Trophoblast cell (in vitro differentiated cells and primary cell): ENCODE measurements at regions not wholly inside any gene's neighbourhood (a gene's known extent, or its start where the extent isn't known, plus 50 kb on each side); places are given as distances from the start of the nearest gene placed in this dataset.

Source experiments
- DNase-seq, 2 donors: peaks; one replicate each; pipeline ENCODE4 v3.0.0-alpha.2; 2016
- H2AFZ ChIP-seq: 2 replicates; pipeline ENCODE4 v1.6.1; 2013; ENCODE audit warnings: low read length, moderate library complexity, mild to moderate bottlenecking; ENCODE audit not compliant: insufficient read depth, poor library complexity
- H2AK5ac ChIP-seq: 2 replicates; pipeline ENCODE4 v1.6.1; 2013; ENCODE audit warnings: mild to moderate bottlenecking, low read length
- H2BK120ac ChIP-seq: 2 replicates; pipeline ENCODE4 v1.6.1; 2013; ENCODE audit warnings: low read length, mild to moderate bottlenecking, moderate library complexity; ENCODE audit not compliant: insufficient read depth, poor library complexity
- H2BK12ac ChIP-seq: 2 replicates; pipeline ENCODE4 v1.6.1; 2013; ENCODE audit warnings: mild to moderate bottlenecking, low read length, moderate library complexity
- H2BK5ac ChIP-seq: 2 replicates; pipeline ENCODE4 v1.6.1; 2013; ENCODE audit warnings: low read length, low read depth, moderate library complexity, mild to moderate bottlenecking; ENCODE audit not compliant: poor library complexity
- H3K14ac ChIP-seq: 2 replicates; pipeline ENCODE4 v1.6.1; 2013; ENCODE audit warnings: mild to moderate bottlenecking, low read length
- H3K18ac ChIP-seq: 2 replicates; pipeline ENCODE4 v1.6.1; 2013; ENCODE audit warnings: mild to moderate bottlenecking, low read length
- H3K23ac ChIP-seq: 2 replicates; pipeline ENCODE4 v1.6.1; 2013; ENCODE audit warnings: low read length
- H3K27ac ChIP-seq: 2 replicates; pipeline ENCODE4 v1.5.1; 2013; ENCODE audit warnings: low read depth, mild to moderate bottlenecking, inconsistent platforms, low read length, moderate library complexity
- H3K27me3 ChIP-seq: 2 replicates; pipeline ENCODE4 v1.6.1; 2013; ENCODE audit warnings: inconsistent platforms, mild to moderate bottlenecking, low read length, moderate library complexity; ENCODE audit not compliant: insufficient read depth
- H3K36me3 ChIP-seq, 2 experiments: 1 replicate in 1 of 2; 2 replicates in 1 of 2; pipeline ENCODE4 v1.6.1; 2013; ENCODE audit warnings: low read length in 2 of 2, mild to moderate bottlenecking in 2 of 2, moderate library complexity in 1 of 2; ENCODE audit not compliant: insufficient read depth in 2 of 2, control insufficient read depth in 1 of 2
- H3K4ac ChIP-seq: 2 replicates; pipeline ENCODE4 v1.6.1; 2013; ENCODE audit warnings: low read depth, mild to moderate bottlenecking, low read length, moderate library complexity
- H3K4me1 ChIP-seq, 2 experiments: 1 replicate in 1 of 2; 2 replicates in 1 of 2; pipeline ENCODE4 v1.6.1; 2013; ENCODE audit warnings: low read length in 2 of 2, mild to moderate bottlenecking in 2 of 2, moderate library complexity in 1 of 2; ENCODE audit not compliant: insufficient read depth in 2 of 2, control insufficient read depth in 1 of 2
- H3K4me2 ChIP-seq: 2 replicates; pipeline ENCODE4 v1.6.1; 2013; ENCODE audit warnings: inconsistent platforms, mild to moderate bottlenecking, low read length, moderate library complexity
- H3K4me3 ChIP-seq: 2 replicates; pipeline ENCODE4 v1.5.1; 2013; ENCODE audit warnings: mild to moderate bottlenecking, low read depth, low read length, inconsistent platforms
- H3K79me1 ChIP-seq: one replicate; pipeline ENCODE4 v1.6.1; 2013; ENCODE audit warnings: low read length
- H3K79me2 ChIP-seq: 2 replicates; pipeline ENCODE4 v1.6.1; 2013; ENCODE audit warnings: low read length, mild to moderate bottlenecking; ENCODE audit not compliant: control insufficient read depth, insufficient read depth, poor library complexity
- H3K9ac ChIP-seq: 2 replicates; pipeline ENCODE4 v1.6.1; 2013; ENCODE audit warnings: mild to moderate bottlenecking, low read length
- H3K9me3 ChIP-seq: 2 replicates; pipeline ENCODE4 v1.6.1; 2013; ENCODE audit warnings: low read depth, mild to moderate bottlenecking, control low read depth, inconsistent platforms, low read length; ENCODE audit not compliant: insufficient read depth
- H4K12ac ChIP-seq: 2 replicates; pipeline ENCODE4 v1.6.1; 2013; ENCODE audit warnings: low read depth, mild to moderate bottlenecking, low read length, moderate library complexity
- H4K8ac ChIP-seq: 2 replicates; pipeline ENCODE4 v1.6.1; 2013; ENCODE audit warnings: low read depth, mild to moderate bottlenecking, low read length, moderate library complexity
- H4K91ac ChIP-seq: one replicate; pipeline ENCODE4 v1.6.1; 2013; ENCODE audit warnings: low read depth, mild to moderate bottlenecking, low read length, moderate library complexity
- WGBS: extraction: QIAGEN DNeasy Blood & Tissue Kit; methylation state at CpG from one replicate; pipeline ENCODE4 v1.1.7; 2013; ENCODE audit warnings: missing lambda C conversion rate; ENCODE audit not compliant: insufficient read length, insufficient coverage; ENCODE audit errors: extremely low coverage; 5-methylcytosine and 5-hydroxymethylcytosine counted together

DNA sequence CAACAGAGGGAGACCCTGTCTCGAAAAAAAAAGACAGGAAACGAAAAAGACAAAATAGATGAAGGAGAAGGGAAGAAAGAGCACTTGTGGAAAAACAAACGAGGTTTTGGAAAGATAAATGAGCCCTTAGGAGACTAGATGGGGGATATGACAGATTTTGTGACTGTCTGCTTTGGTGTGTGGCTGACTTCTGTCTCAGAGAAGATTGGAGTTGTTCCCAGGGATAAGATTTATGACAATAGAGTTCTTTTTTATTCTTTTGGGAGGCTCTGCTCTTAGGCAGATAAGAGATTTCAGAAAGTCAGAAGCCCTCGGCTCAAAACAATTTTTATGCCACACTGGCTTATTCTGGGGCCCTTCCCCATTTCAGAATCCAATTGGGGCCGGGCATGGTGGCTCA is 73.9 kb upstream of the ATF7IP2 start:
- Histone ChIP-seq H3K9me3 (no peaks in the 10 kb centered on the region), H4K8ac (no peak overlapping the region), H3K18ac (no peak overlapping the region), H2AK5ac (no peak overlapping the region), H3K4me3 (no peak overlapping the region), H3K4me2 (no peak overlapping the region), H4K91ac (no peak overlapping the region), H3K27ac (no peak overlapping the region), H3K36me3 (no peaks in the 10 kb centered on the region), H3K27me3 (no peaks in the 10 kb centered on the region), H4K12ac (no peak overlapping the region), H3K79me1 (peaks cover 4% of the 10 kb centered on the region), H3K9ac (no peak overlapping the region), H3K23ac (no peak overlapping the region), H2AFZ (no peak overlapping the region), H2BK5ac (no peak overlapping the region), H3K14ac (no peak overlapping the region), H3K4ac (no peak overlapping the region), H3K4me1 (peaks cover 4 to 8% of the 10 kb centered on the region in 2 experiments), H2BK12ac (no peak overlapping the region), H2BK120ac (no peak overlapping the region), H3K79me2 (no peaks in the 10 kb centered on the region)
- no CpG with 5 or more reads among the region's 5 CpGs for WGBS
- DNase-seq, result no peak

DNA sequence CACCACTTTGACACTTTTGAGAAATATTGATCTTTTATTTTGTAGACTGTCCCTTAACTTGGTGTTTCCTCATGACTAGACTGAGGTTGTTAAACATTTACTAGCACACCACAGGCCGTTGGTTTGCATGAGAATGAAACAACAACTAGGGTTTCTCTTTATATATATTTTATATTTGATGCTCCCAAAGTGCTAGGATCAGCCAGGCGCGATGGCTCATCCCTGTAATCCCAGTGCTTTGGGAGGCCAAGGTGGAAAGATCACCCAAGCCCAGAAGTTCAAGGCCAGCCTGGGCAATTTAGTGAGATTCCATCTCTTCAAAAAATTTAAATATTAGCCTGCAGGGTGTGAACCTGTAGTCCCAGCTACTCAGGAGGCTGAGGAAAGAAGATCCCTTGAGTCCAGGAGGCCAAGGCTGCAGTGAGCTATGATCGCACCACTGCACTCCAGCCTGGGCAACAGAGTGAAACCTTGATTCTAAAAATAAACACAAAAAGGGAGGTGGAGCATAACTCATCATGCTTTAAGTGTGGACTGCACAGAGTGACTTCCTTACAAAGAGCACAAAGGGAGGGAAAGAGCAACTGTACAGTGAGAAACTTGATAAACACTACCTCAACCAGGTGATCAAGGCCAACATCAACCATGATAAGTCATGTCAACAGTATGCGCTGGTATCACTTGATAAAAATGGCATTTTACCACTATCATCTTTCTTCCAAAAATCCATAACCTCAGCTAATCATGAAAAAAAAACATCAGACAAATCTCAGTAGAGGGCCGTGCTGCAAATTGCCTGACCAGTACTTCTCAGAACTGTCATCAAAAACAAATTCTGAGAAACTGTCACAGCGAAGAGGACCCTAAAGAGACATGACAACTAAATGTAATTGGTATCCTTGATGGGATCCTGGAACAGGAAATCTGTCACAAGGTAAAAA is 72.8 kb upstream of the ATF7IP2 start:
- Histone ChIP-seq H3K14ac (no peak overlapping the region), H3K4me3 (no peak overlapping the region), H3K79me1 (peaks cover 2% of the 10 kb centered on the region), H3K9me3 (no peaks in the 10 kb centered on the region), H4K8ac (no peak overlapping the region), H3K36me3 (no peaks in the 10 kb centered on the region), H4K91ac (no peak overlapping the region), H2BK5ac (no peak overlapping the region), H4K12ac (no peak overlapping the region), H3K4ac (no peak overlapping the region), H3K27me3 (no peaks in the 10 kb centered on the region), H3K4me2 (no peak overlapping the region), H3K9ac (no peak overlapping the region), H3K18ac (no peak overlapping the region), H3K4me1 (peaks cover 4 to 8% of the 10 kb centered on the region in 2 experiments), H3K23ac (no peak overlapping the region), H2BK120ac (no peak overlapping the region), H3K79me2 (no peaks in the 10 kb centered on the region), H2BK12ac (no peak overlapping the region), H2AFZ (no peak overlapping the region), H3K27ac (no peak overlapping the region), H2AK5ac (no peak overlapping the region)
- WGBS, result no CpG with 5 or more reads among the region's 7 CpGs
- DNase-seq, result no peak

DNA sequence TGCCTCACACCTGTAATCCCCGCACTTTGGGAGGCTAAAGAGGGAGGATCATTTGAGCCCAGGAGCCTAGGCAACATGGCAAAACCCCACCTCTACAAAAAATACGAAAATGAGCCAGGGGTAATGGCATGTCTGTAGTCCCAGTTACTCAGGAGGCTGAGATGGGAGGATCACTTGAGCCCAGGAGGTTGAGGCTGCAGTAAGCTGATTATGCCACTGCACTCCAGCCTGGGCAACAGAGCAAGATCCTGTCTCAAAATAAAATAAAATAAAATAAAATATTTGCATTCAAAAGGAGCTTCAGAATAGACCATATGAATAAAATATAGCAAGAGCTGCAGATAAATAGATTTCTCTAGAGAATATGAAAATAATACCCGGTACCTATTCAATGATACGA is 71.5 kb upstream of the ATF7IP2 start:
- WGBS, result no CpG with 5 or more reads among the region's 4 CpGs
- H3K27me3 ChIP-seq, result no peaks in the 10 kb centered on the region
- H3K14ac ChIP-seq, result no peak overlapping the region

DNA sequence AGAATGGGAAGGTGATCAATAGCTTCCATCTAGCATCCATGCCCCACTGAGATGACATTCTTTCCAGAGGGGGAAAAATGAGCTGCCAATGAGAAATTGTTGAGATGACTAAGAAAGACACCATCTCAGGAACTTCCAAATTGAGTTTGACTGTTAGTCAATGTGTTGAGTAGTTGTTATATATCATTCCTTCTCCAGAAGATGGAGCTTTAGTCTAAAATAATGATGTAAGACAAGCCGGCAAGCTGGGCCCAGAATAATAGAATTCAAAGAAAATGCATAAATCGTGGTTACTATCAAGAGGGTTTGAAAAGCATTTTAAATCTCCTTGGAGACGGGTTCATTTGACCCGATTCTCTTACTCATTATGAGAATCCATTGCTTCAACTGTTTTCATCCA is 71.0 kb upstream of the ATF7IP2 start:
- no peak overlapping the region for H3K4me2 ChIP-seq
- peaks cover 4% of the 10 kb centered on the region for H3K79me1 ChIP-seq
- H2AFZ ChIP-seq, result no peak overlapping the region
- H3K18ac ChIP-seq, result no peak overlapping the region
- H4K91ac ChIP-seq, result no peak overlapping the region
- H3K4me1 ChIP-seq, result peaks cover 9 to 10% of the 10 kb centered on the region in 2 experiments
- no peak overlapping the region for H2BK5ac ChIP-seq
- no peaks in the 10 kb centered on the region for H3K9me3 ChIP-seq
- H2BK120ac ChIP-seq, result no peak overlapping the region
- no peak overlapping the region for H3K9ac ChIP-seq
- no peak overlapping the region for H2AK5ac ChIP-seq
- no peaks in the 10 kb centered on the region for H3K79me2 ChIP-seq
- H3K4ac ChIP-seq, result no peak overlapping the region
- no peak overlapping the region for H4K8ac ChIP-seq
- no peak overlapping the region for H3K4me3 ChIP-seq
- no peak overlapping the region for H3K27ac ChIP-seq
- WGBS, result no CpG with 5 or more reads among the region's 4 CpGs
- H3K23ac ChIP-seq, result no peak overlapping the region
- no peak overlapping the region for H2BK12ac ChIP-seq
- H3K14ac ChIP-seq, result no peak overlapping the region
- H4K12ac ChIP-seq, result no peak overlapping the region
- no peaks in the 10 kb centered on the region for H3K27me3 ChIP-seq
- H3K36me3 ChIP-seq, result no peaks in the 10 kb centered on the region
- DNase-seq, result peak in 1 of 2 donors; percentile 65

More for the DNA sequence above, 71.5 kb upstream of the ATF7IP2 start:
- no peak for DNase-seq
- no peak overlapping the region for H2BK12ac ChIP-seq
- H3K9me3 ChIP-seq, result no peaks in the 10 kb centered on the region
- no peaks in the 10 kb centered on the region for H3K79me2 ChIP-seq
- no peak overlapping the region for H3K4me3 ChIP-seq
- no peaks in the 10 kb centered on the region for H3K36me3 ChIP-seq
- no peak overlapping the region for H3K27ac ChIP-seq
- no peak overlapping the region for H3K9ac ChIP-seq
- H2BK120ac ChIP-seq, result no peak overlapping the region
- no peak overlapping the region for H3K18ac ChIP-seq
- H4K8ac ChIP-seq, result no peak overlapping the region
- H4K12ac ChIP-seq, result no peak overlapping the region
- H2AK5ac ChIP-seq, result no peak overlapping the region
- H3K4me2 ChIP-seq, result no peak overlapping the region
- no peak overlapping the region for H3K23ac ChIP-seq
- no peak overlapping the region for H3K4ac ChIP-seq
- H3K79me1 ChIP-seq, result peaks cover 4% of the 10 kb centered on the region
- H2AFZ ChIP-seq, result no peak overlapping the region
- H3K4me1 ChIP-seq, result peaks cover 9 to 10% of the 10 kb centered on the region in 2 experiments
- H2BK5ac ChIP-seq, result no peak overlapping the region
- no peak overlapping the region for H4K91ac ChIP-seq
